Anterior cingulate cortex (tissue), 58 donors: ENCODE measurements at regions not wholly inside any gene's neighbourhood (a gene's known extent, or its start where the extent isn't known, plus 50 kb on each side); places are given as distances from the start of the nearest gene placed in this dataset.

Experiments
- DNase-seq, 58 donors: peaks; one replicate each; lab custom pipeline; 2025; lab: John Stamatoyannopoulos, UW

DNA sequence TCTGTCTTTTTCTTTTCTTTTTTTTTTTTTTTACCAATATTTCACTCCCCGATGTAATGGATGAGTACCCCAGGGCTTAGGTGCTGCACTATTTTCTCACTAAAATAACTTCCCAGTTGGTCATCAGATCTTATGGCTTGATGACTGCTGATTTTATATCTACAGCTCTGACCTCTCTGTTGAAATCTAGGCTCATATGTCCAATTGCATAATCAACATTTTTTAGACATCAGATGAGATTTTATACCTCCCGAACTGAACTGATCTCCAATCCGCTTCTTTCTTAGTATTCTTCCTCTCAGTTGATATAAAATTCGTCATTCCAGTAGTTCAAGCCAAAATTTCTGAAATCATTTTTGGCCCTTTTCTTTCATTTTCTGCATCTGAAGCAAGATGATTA, 1236.5 kb downstream of the SLC16A7 start:
- no peak for DNase-seq

- no peak for DNase-seq
Measured at GRCh38 chr12:60834372-60834771, 1238.5 kb downstream of the SLC16A7 start.

- DNase-seq = no peak
Measured at GRCh38 chr12:60834806-60835205, 1239.0 kb downstream of the SLC16A7 start.

GRCh38 chr12:60836651-60837050, 1240.8 kb downstream of the SLC16A7 start:
- no peak for DNase-seq

- peak in 1 of 58 donors; percentile 1 for DNase-seq
Measured at GRCh38 chr12:60842181-60842580, 1246.4 kb downstream of the SLC16A7 start.

- no peak for DNase-seq
Measured at GRCh38 chr12:60844101-60844500, 1248.3 kb downstream of the SLC16A7 start.

DNA sequence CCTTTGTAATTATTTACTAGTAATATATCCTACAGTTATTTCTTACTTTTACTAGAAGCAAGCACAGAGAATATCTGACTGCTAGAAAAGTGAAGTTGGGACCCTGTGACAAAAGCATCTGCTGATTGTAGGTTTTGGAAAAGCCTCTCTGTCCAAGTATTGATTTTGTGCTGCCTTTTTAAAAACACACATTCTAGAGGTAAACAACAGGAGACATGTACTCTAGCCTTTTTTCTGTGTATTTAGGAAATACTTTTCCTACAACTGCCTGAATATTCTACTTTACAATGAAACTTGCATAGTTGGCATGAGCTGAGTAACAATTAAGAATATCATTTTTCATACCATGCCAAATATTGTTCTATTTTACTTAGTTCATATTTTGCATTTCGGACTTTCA, 1249.0 kb downstream of the SLC16A7 start:
- no peak for DNase-seq

DNA sequence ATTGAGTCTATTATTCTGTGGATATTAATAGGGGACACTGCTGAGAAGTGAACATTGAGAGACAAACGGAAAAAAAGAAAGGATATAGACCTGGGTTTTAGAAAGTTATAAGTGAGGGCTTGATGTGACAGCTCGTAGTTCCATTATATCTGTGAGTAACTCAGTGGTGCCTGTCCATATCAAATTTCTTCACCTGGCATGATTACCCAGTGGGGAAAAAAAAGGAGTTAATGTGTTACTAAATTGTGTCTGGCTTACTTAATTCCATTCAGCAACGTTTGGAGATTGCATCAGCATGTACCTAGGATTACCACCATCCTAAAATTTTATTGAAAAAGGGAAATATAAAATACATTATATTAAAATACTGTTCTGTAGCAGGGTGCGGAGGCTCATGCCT, 1249.9 kb downstream of the SLC16A7 start:
- DNase-seq = no peak

DNA sequence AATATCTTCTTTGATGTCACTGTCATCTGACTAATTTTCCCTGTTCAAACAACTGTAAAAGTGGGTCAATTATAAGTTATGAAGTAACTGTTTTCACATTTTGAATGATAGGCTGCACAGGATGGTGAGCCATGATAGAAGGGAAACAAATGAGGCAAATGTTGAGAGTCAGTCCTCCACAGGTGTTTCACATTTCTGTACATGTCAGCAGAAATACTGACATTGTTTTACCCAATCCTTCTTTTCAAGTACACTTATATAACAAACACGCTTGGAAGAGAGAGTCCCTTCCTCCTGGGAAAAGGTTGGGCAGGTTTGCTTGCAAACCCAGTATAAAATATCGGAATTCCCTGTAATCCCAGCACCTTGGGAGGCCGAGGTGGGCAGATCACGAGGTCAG, 1251.5 kb downstream of the SLC16A7 start:
- no peak for DNase-seq

GRCh38 chr12:60849723-60850122, 1253.9 kb downstream of the SLC16A7 start:
- no peak for DNase-seq

DNA sequence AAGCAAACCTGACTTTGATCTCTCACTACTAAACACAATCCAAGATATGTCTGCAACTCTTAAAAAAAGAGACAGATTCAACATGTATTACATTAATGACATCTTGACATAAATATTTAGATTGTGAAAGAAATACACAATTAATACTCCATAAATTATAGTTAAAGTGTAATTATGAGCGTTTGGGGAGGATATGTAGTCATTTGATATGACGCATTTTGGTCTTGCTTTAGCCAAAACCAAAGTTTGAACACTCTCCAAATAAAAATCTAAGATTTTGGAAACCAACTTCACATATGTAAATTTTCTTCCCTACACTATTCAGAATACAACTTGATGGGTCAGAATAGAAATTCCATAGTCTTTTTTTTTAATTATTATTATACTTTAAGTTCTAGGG, 1257.6 kb downstream of the SLC16A7 start:
- no peak for DNase-seq

- no peak for DNase-seq
Measured at GRCh38 chr12:60863421-60863820, 1267.6 kb downstream of the SLC16A7 start.

DNA sequence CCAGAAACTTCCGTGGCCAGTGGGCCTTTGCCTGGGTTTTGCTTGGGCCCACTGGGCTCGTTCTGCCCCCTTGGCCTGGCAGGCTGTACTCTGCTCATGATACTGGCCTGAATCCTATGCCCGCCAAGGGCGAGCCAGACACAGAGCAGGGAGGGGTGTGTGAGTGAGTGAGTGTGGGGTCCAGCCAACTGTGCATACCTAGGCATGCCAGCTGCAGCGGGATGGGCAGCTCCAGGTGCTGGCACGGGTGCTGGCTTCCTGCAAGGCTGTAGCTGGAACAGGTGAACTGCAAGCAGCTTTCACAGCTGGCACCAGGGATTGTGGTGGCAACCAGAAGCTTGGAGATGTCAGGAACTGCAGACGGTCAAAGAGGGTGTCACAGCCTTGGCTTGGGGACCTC, 1276.4 kb downstream of the SLC16A7 start:
- no peak for DNase-seq

- DNase-seq = no peak
Measured at GRCh38 chr12:60872850-60873713, 1277.3 kb downstream of the SLC16A7 start.

DNA sequence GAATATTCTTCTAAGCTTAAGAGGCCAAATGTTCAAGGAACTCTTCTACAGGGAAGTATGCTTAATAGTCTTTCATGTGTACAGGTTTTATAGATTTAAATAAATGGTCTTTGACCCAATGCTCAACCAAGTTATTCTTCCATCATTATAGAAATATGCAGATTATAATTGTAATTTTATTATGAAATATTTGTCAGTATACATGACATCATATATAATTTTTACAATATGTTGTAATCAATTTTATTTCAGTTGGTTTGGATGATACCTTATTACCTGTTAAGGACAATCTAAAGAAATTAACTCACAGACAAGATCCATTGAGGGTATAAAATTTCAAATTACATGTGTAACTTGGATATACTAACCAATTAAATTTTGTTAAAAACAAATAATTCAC, 1278.3 kb downstream of the SLC16A7 start:
- no peak for DNase-seq

DNA sequence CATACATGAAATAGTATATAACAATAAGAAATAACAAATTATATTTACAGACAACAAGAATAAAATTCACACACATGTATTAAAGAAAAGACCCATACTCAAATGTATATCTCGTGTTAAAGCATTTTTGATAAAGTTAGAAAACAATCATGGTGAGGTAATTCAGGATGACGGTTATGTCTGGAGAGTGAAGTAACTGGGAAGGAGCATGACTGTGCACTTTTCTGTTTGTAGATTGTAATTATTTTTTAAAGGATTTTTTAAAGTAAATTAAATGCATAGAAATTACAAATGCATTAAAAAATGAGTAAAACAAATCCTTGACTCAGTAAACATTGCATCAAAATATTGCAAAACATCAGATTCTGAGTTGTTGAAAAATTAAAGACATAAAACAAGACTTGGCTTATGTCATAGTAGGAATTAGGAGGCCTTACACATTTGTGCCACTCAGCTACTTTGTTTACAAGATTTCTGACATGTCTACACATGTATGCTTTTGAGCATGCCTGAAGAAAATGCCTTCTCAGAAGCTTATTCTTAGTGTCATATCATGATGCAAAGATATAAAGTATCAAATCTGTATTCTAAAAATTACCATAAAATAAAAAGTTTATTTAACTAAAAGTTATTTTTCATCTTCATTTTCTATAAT, 1325.1 kb downstream of the SLC16A7 start:
- DNase-seq = no peak

GRCh38 chr12:60921541-60921940, 1325.7 kb downstream of the SLC16A7 start:
- DNase-seq = no peak

DNA sequence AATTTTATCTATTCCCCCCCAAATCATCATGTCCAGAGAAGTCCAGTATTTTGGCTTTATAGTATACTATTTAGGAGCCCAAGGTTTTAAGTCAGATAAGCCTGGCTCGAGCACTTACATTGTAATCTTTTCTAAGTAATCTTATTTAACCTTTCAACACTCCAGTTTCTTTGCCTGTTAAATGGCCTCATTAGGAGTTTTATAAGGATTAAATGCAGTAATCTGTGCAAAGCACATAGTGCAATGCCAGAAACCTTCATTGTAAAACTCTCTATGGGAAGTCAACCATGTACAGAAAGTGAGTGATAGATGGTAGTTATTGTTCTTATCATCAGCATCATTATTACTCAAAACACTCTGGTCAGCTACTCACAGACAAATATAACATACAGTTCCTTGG, 1330.4 kb downstream of the SLC16A7 start:
- DNase-seq = no peak

GRCh38 chr12:60930151-60930550, 1330.1 kb upstream of the USP15 start:
- DNase-seq = no peak

DNA sequence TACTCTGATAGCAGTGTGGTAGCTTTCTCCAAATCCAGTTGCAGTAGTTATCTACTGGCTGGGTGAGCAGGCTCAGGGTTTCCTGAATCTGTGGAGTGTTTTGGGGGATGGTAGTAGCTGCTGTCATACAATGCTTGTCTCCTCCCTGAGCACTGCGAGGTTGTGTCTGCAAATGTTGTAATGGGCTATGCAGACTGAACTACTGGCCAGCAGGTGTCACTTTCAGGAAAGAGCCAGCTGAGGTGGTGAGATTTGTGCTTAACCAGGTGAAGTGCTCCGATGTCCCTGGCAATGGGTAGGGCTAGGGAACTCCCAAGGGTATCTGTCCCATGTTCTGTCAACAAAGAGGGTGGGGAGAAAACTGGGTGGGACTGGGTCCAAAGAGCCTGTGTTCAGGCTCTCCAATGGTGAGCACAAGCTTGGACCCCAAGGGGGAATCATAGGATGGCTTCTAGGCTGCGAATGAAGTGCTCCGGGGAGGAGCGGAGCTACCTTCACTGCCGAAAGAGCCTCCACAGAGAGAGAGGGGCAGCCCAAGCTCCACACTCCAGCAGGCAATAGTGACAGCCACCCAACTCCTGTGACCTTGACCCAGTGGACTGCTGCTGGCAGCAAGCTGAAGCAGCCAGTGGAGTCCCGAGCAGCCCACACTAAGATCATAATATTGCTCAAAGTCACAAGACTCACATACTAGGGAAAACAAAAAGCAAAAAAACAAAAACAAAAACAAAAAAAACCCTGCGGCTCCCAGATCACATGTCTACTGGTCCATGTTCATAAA, 1324.0 kb upstream of the USP15 start:
- DNase-seq = no peak

- no peak for DNase-seq
Measured at GRCh38 chr12:60947533-60947932, 1312.7 kb upstream of the USP15 start.
